Keratinocyte (primary cell): ENCODE measurements at regions not wholly inside any gene's neighbourhood (a gene's known extent, or its start where the extent isn't known, plus 50 kb on each side); places are given as distances from the start of the nearest gene placed in this dataset.
A peak's percentile ranks its signal among the peaks of the same experiment; 100 is the strongest.

ENCODE experiments used
- DNase-seq: peaks from one replicate; pipeline ENCODE4 v3.0.0-alpha.2; 2011; ENCODE audit warnings: low read depth, missing footprints, low spot score
- FAIRE-seq: peaks from 2 replicates; lab custom pipeline; 2011; peaks lifted over from hg19 to GRCh38; lab: Jason Lieb, UNC
- H2AFZ ChIP-seq: 2 replicates; pipeline ENCODE4 v1.6.0; 2012; ENCODE audit warnings: low read length, control low read depth, inconsistent platforms; ENCODE audit not compliant: control insufficient read depth
- H3K27ac ChIP-seq: 2 replicates; pipeline ENCODE4 v1.5.1; 2011; ENCODE audit warnings: low read length; ENCODE audit not compliant: control insufficient read depth, insufficient read depth
- H3K27me3 ChIP-seq: 3 replicates; pipeline ENCODE4 v1.6.0; 2011; ENCODE audit warnings: low read length; ENCODE audit not compliant: control insufficient read depth, insufficient read depth; ENCODE audit errors: extremely low read depth
- H3K36me3 ChIP-seq, 2 experiments: 2 replicates in 1 of 2; 3 replicates in 1 of 2; pipeline ENCODE4 v1.5.1; 2011; ENCODE audit warnings: low read length in 2 of 2, mild to moderate bottlenecking in 1 of 2; ENCODE audit not compliant: control insufficient read depth in 2 of 2, insufficient read depth in 2 of 2; ENCODE audit errors: extremely low read depth in 1 of 2
- H3K4me1 ChIP-seq: 3 replicates; pipeline ENCODE4 v1.5.1; 2011; ENCODE audit warnings: low read length; ENCODE audit not compliant: control insufficient read depth, insufficient read depth; ENCODE audit errors: extremely low read depth
- H3K4me2 ChIP-seq: 3 replicates; pipeline ENCODE4 v1.6.0; 2011; ENCODE audit warnings: low read depth, low read length; ENCODE audit not compliant: control insufficient read depth, insufficient read depth; ENCODE audit errors: extremely low read depth
- H3K4me3 ChIP-seq, 3 experiments: fragments of 200-600 bp in 1 of 3; sonication (generic) in 1 of 3; 2 replicates in 2 of 3; 3 replicates in 1 of 3; pipeline ENCODE4 v1.5.1; 2011 to 2016; ENCODE audit warnings: low read length in 3 of 3, mild to moderate bottlenecking in 3 of 3, control low read depth in 2 of 3, inconsistent platforms in 1 of 3, low read depth in 1 of 3, mixed read lengths in 1 of 3, mixed run types in 1 of 3, moderate library complexity in 1 of 3; ENCODE audit not compliant: control insufficient read depth in 2 of 3, insufficient read depth in 2 of 3; ENCODE audit errors: extremely low read depth in 1 of 3
- H3K79me2 ChIP-seq: 2 replicates; pipeline ENCODE4 v1.6.0; 2012; ENCODE audit warnings: low read length; ENCODE audit not compliant: control insufficient read depth, insufficient read depth
- H3K9ac ChIP-seq: 3 replicates; pipeline ENCODE4 v1.6.0; 2011; ENCODE audit warnings: low read length; ENCODE audit not compliant: control insufficient read depth, insufficient read depth; ENCODE audit errors: extremely low read depth
- H3K9me1 ChIP-seq: 3 replicates; pipeline ENCODE4 v1.6.0; 2011; ENCODE audit warnings: low read length; ENCODE audit not compliant: control insufficient read depth, insufficient read depth; ENCODE audit errors: extremely low read depth
- H3K9me3 ChIP-seq: 2 replicates; pipeline ENCODE4 v1.5.1; 2012; ENCODE audit warnings: low read depth, low read length; ENCODE audit not compliant: control insufficient read depth
- H4K20me1 ChIP-seq: 3 replicates; pipeline ENCODE4 v1.6.0; 2011; ENCODE audit warnings: low read length; ENCODE audit not compliant: control insufficient read depth, insufficient read depth; ENCODE audit errors: extremely low read depth
- EZH2 ChIP-seq: IDR thresholded peaks from one replicate; pipeline ENCODE4 v1.6.1; 2012; ENCODE audit warnings: inconsistent platforms, mild to moderate bottlenecking, low read length, moderate library complexity
- dilution Hi-C: fragments of 300-500 bp; cut with MboI; formaldehyde crosslinking; loops from one replicate; pipeline ENCODE4 v1.7.0; 2020; ENCODE audit warnings: low sequenced_read_pairs; ENCODE audit not compliant: extremely low pct_ligation_motif_present
- TF ChIP-seq, protein P1 (sequence below), 3 experiments: IDR thresholded peaks in 1 of 3; conservative IDR thresholded peaks in 1 of 3; optimal IDR thresholded peaks in 1 of 3; 2 replicates in 2 of 3; 3 replicates in 1 of 3; pipeline versions ENCODE3 to v1.5.1; 2011; ENCODE audit warnings: low read length in 3 of 3, mild to moderate bottlenecking in 3 of 3, moderate library complexity in 2 of 3, control low read depth in 1 of 3, inconsistent platforms in 1 of 3; ENCODE audit not compliant: insufficient read depth in 2 of 3; ENCODE audit errors: extremely low read depth in 1 of 3

DNA sequence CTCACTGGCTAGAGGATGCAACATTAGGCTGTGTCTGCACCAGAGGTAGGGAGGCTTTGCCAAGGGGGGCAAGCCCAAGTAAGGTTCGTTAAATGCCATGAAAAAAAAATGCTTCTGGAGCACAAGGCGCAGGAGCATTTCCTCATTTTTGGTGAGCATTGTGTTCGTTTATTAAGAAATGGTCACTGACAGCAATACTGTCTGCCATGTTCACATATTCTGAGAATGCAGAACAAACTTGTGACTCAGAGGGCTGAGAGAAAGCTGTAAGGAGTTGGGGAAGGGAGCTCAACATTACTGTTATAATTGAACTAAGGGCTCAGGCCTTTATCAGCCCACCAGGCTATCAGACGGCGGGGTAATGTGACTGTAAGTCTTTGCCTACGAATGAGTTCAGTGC, 465.4 kb upstream of the BTBD3 start:
- no peaks in the 10 kb centered on the region for H4K20me1 ChIP-seq
- no peak for DNase-seq
- H3K9me3 ChIP-seq: no peaks in the 10 kb centered on the region
- H3K4me1 ChIP-seq: peaks cover 53% of the 10 kb centered on the region
- H3K9me1 ChIP-seq: no peaks in the 10 kb centered on the region
- H3K4me2 ChIP-seq: peak overlapping the region; percentile 55
- TF ChIP-seq, protein P1, sequence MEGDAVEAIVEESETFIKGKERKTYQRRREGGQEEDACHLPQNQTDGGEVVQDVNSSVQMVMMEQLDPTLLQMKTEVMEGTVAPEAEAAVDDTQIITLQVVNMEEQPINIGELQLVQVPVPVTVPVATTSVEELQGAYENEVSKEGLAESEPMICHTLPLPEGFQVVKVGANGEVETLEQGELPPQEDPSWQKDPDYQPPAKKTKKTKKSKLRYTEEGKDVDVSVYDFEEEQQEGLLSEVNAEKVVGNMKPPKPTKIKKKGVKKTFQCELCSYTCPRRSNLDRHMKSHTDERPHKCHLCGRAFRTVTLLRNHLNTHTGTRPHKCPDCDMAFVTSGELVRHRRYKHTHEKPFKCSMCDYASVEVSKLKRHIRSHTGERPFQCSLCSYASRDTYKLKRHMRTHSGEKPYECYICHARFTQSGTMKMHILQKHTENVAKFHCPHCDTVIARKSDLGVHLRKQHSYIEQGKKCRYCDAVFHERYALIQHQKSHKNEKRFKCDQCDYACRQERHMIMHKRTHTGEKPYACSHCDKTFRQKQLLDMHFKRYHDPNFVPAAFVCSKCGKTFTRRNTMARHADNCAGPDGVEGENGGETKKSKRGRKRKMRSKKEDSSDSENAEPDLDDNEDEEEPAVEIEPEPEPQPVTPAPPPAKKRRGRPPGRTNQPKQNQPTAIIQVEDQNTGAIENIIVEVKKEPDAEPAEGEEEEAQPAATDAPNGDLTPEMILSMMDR (optimal IDR thresholded peaks at IDR 0.05 in 1 of 3, IDR thresholded peaks at IDR 0.05 in 1 of 3, conservative IDR thresholded peaks at IDR 0.05 in 1 of 3; ENCODE audit: extremely low read depth in 1 of 3, insufficient read depth in 2 of 3, low read length in 3 of 3): no peak
- no peak for TF ChIP-seq EZH2
- H3K9ac ChIP-seq: no peak overlapping the region
- H2AFZ ChIP-seq: peak overlapping the region; percentile 94
- no peaks in the 10 kb centered on the region for H3K27me3 ChIP-seq
- no peaks in the 10 kb centered on the region for H3K79me2 ChIP-seq
- FAIRE-seq: no peak
- H3K36me3 ChIP-seq: no peaks in the 10 kb centered on the region
- H3K4me3 ChIP-seq: no peak overlapping the region
- dilution Hi-C loops: no loop called here
- H3K27ac ChIP-seq: peak overlapping the region; percentile 74

DNA sequence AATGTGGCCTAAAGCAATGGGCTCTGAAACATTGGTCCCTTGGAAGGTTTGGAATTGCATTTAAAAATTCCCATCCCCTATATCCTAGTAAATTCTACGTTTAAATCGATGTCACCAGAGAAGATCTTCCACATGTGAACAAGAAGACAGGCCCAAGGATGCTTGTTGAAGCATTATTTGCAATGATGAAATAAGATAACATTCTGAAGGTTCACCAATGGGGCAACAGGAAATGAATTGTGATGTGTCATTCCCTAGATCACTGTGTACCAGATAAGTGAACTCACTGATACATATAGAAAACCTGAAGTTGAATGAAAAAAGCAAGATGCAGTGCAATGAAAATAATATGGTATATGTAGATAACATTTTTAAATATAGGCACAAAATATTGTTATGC, 464.3 kb upstream of the BTBD3 start:
- Histone ChIP-seq H3K9ac (no peak overlapping the region), H3K79me2 (no peaks in the 10 kb centered on the region), H3K4me3 (peak overlapping the region in 1 of 3 experiments; percentile 1), H3K9me1 (no peaks in the 10 kb centered on the region), H3K9me3 (no peaks in the 10 kb centered on the region), H3K27ac (peak overlapping the region; percentile 87), H4K20me1 (no peaks in the 10 kb centered on the region), H3K36me3 (no peaks in the 10 kb centered on the region), H2AFZ (no peak overlapping the region), H3K4me2 (peak overlapping the region; percentile 55), H3K27me3 (no peaks in the 10 kb centered on the region), H3K4me1 (peaks cover 53% of the 10 kb centered on the region)
- dilution Hi-C loops: no loop called here
- DNase-seq (peak; percentile 25), FAIRE-seq (peak; percentile 88)
- TF ChIP-seq, protein P1 (optimal IDR thresholded peaks at IDR 0.05 in 1 of 3, IDR thresholded peaks at IDR 0.05 in 1 of 3, conservative IDR thresholded peaks at IDR 0.05 in 1 of 3; ENCODE audit: extremely low read depth in 1 of 3, insufficient read depth in 2 of 3, low read length in 3 of 3): no peak
- TF ChIP-seq EZH2: no peak
